ENCODE measurements at regions not wholly inside any gene's neighbourhood (a gene's known extent, or its start where the extent isn't known, plus 50 kb on each side); places are given as distances from the start of the nearest gene placed in this dataset.
A peak's percentile ranks its signal among the peaks of the same experiment; 100 is the strongest.
"Not testable (repeated sequence)": the region's sequence is repeated elsewhere in the genome, so short reads cannot be mapped to it uniquely, and the experiment has no call there.

DNA sequence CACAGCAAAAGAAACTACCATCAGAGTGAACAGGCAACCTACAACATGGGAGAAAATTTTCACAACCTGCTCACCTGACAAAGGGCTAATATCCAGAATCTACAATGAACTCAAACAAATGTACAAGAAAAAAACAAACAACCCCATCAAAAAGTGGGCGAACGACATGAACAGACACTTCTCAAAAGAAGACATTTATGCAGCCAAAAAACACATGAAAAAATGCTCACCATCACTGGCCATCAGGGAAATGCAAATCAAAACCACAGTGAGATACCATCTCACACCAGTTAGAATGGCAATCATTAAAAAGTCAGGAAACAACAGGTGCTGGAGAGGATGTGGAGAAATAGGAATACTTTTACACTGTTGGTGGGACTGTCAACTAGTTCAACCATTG is 207.8 kb downstream of the USP6NL start:
- H3K36me3 Mint-ChIP-seq, H3K27me3 Mint-ChIP-seq, H3K4me3 Mint-ChIP-seq, CTCF ChIA-PET, DNase-seq, POLR2A ChIA-PET: not testable (repeated sequence)
- Mint-ChIP-seq H3K27ac (peak overlapping the region; percentile 84), H3K9me3 (peaks cover 12% of the 10 kb centered on the region), H3K4me1 (ENCODE audit: low read depth) (peaks cover 58% of the 10 kb centered on the region)
- intact Hi-C loops (cut with micrococcal nuclease): loop anchor here (2.0 kb wide), 3 partner anchors 37 to 253 kb away; no protein-coding TSS in a partner anchor

DNA sequence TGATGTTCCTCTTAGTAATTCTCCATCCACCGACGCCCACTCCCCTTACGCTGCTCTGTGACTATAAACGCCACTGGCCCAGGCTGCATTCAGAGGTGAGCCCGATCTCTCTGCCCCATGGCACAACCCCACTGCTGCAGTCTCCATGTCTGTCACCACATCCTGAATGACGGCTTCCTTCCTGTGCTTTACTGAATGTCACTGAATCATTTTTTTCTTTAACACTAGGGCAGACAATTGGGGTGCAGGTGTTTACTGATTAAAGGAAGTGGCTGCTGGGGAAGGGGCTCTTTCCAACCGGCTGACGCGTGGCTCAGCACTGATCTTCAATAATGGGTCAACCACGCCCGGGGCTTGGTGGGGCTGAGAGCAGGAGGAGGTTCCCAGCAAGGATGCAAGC is 208.3 kb downstream of the USP6NL start:
- H3K4me1 Mint-ChIP-seq (ENCODE audit: low read depth): peaks cover 55% of the 10 kb centered on the region

DNA sequence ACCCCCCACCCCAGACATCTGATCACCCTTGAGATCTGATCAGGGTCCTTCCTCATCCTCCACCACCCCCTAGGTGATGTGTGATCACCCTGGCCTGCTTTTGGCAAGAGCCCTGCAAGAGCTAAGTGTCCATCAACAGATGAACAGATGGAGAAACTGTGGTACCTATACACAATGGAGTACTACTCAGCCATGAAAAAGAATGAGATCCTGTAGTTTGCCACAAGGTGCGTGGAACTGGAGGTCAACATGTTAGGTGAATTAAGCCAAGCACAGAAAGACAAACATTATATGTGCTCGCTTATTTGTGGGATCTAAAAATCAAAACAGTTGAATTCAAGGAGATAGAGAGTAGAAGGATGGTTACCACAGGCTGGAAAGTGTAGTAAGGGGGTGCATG is 209.1 kb downstream of the USP6NL start:
- DNase-seq: no peak
- peaks cover 6% of the 10 kb centered on the region for H3K36me3 Mint-ChIP-seq
- intact Hi-C loops (cut with micrococcal nuclease): loop anchor here (2.0 kb wide), 3 partner anchors 38 to 252 kb away; no protein-coding TSS in a partner anchor
- ChIA-PET POLR2A (no interaction called here), CTCF (no interaction called here)
- H3K4me3 Mint-ChIP-seq: no peak overlapping the region
- peak overlapping the region; percentile 49 for H3K27ac Mint-ChIP-seq
- H3K9me3 Mint-ChIP-seq: peaks cover 10% of the 10 kb centered on the region
- H3K4me1 Mint-ChIP-seq (ENCODE audit: low read depth): peaks cover 47% of the 10 kb centered on the region
- H3K27me3 Mint-ChIP-seq: no peaks in the 10 kb centered on the region

More for the DNA sequence above, 208.3 kb downstream of the USP6NL start:
- Mint-ChIP-seq H3K27ac (peak overlapping the region; percentile 84), H3K27me3 (no peaks in the 10 kb centered on the region), H3K4me3 (peak overlapping the region; percentile 33), H3K36me3 (peaks cover 7% of the 10 kb centered on the region), H3K9me3 (peaks cover 12% of the 10 kb centered on the region)
- ChIA-PET POLR2A (no interaction called here), CTCF (no interaction called here)
- intact Hi-C loops (cut with micrococcal nuclease): loop anchor here (2.0 kb wide), 3 partner anchors 38 to 252 kb away; no protein-coding TSS in a partner anchor
- DNase-seq: peak; percentile 81

DNA sequence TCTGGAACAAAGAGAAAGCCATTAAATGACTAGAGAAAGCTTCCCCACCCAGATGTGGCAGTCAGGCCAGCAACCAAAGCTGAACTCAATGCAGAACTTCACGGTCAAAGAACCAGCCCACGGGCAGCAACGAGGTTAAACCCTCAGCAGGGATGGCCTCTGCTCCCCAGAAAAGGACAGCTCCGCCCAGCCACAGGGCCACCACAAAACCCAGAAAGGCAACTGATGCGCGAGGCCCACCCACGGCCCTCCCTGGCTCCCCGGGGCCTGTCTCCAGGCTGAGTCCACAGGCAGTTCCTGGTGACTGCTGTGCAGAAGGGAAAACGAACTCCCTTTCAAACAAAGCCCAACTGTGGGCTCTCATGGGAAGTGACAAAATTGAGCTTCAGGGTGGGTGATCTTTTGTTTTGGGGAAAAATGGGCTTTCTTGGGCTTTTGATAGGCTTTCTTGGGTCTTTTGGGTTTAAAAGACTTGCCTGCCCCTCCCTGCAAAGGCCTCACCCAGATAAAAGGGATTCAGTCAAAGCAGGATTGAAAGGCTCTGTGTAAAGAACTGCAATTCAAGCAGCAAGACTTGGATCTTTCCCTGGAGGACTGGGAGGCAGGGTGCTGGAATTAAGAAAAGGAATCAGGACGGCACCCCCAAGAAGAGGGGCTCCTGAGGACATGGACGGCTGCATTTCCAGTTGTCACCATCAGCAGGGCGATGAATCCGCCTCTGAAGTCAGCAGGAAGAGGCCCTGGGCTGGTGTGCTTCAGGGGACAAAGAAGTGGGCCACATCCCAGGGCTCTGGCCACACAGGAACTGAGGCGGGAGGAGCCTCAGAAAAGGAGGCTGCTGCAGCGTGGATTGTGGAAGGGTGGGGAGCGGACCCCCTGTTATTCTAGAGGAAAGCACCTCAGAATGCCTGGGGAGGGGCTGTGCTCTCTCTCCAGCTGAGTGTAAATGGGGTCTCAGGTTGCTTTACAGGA is 209.9 kb downstream of the USP6NL start:
- peaks cover 4% of the 10 kb centered on the region for H3K36me3 Mint-ChIP-seq
- peaks cover 8% of the 10 kb centered on the region for H3K9me3 Mint-ChIP-seq
- no peaks in the 10 kb centered on the region for H3K27me3 Mint-ChIP-seq
- DNase-seq: peak; percentile 36
- no peak overlapping the region for H3K4me3 Mint-ChIP-seq
- peak overlapping the region; percentile 19 for H3K27ac Mint-ChIP-seq
- H3K4me1 Mint-ChIP-seq (ENCODE audit: low read depth): peaks cover 39% of the 10 kb centered on the region
- CTCF ChIA-PET: interaction anchor here (1.0 kb wide), 1 partner anchor 84 kb away, joined by 3 read pairs; no protein-coding TSS in a partner anchor
- intact Hi-C loops (cut with micrococcal nuclease): loop anchor here (2.0 kb wide), 3 partner anchors 39 to 251 kb away; no protein-coding TSS in a partner anchor
- POLR2A ChIA-PET: no interaction called here

DNA sequence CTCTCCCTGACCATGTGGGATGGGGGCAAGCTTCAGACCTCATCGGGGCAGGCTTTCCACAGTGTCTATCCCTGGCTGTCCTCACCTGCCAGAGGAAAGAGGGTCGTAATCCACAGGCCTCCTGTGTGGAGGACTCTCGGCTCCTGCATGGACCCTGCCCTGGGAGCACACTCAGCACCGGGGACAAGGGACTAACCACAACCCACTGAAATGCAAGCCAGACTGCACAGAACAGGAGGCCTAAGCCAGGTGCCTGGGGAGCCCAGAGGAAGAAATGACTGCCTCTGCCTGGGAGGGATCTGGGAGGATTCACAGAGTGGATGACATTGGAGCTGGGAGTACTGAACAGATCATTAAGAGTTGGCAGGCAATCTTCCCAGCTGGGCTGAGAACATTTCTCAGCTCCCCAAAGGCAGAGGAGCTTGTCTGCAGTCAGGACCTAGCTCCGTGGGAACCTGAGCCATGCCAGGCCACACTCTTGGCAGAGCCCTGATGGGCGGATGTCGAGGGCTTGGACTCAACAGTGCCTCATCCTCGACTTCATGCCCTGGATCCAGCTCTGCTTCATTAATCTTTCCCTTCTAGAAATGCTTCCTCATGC is 213.4 kb downstream of the USP6NL start:
- Mint-ChIP-seq H3K9me3 (peaks cover 5% of the 10 kb centered on the region), H3K27ac (no peak overlapping the region), H3K36me3 (peaks cover 1% of the 10 kb centered on the region), H3K4me3 (no peak overlapping the region), H3K4me1 (ENCODE audit: low read depth) (peaks cover 21% of the 10 kb centered on the region), H3K27me3 (no peaks in the 10 kb centered on the region)
- ChIA-PET POLR2A (no interaction called here), CTCF (no interaction called here)
- DNase-seq: no peak
- intact Hi-C loops (cut with micrococcal nuclease): no loop called here

DNA sequence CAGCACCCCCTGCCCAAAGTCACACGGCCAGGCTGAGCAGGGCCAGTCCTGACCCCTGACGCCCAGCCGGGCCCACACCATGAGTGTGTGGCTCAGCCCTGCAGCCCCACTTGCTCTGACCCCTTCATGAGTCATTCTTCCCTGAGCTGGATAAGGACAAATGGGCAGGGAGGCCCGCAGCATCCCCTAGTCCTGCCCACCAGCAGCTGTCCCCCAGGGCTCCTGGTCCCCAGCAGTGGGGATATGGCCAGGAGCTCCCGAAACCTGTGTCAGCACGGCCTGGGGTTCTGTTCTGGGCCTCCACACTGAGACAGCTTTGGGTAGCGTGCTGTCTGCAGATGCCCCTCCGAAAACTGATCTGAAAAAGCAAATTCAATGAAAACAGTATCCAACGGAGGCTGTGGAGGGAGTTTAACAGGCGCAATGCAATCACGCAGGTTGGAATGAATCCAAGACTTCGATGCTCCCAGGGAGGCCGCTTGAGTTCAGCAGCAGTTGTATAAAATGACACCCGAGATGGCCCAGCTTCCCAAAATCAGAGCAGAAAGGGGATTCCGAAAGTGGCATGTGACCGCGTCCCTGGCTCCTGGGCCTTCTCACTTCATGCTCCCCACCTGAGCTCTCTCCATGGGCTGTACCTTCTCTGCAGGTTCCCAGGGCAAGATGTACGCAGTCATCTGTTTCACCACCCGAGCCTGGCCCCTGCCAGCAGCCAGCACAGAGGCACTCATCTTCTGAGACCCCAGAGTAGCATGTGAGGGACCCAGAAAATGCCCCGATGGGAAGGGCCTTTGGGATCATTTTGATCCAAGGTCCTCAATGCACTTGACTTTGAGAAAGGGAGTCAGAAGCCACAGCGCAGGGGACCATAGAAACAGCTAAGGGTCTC is 214.1 kb downstream of the USP6NL start:
- Mint-ChIP-seq H3K4me3 (no peak overlapping the region), H3K4me1 (ENCODE audit: low read depth) (peaks cover 16% of the 10 kb centered on the region), H3K9me3 (peaks cover under 1% of the 10 kb centered on the region), H3K36me3 (no peaks in the 10 kb centered on the region), H3K27ac (no peak overlapping the region), H3K27me3 (no peaks in the 10 kb centered on the region)
- intact Hi-C loops (cut with micrococcal nuclease): no loop called here
- no peak for DNase-seq
- ChIA-PET POLR2A (no interaction called here), CTCF (no interaction called here)

DNA sequence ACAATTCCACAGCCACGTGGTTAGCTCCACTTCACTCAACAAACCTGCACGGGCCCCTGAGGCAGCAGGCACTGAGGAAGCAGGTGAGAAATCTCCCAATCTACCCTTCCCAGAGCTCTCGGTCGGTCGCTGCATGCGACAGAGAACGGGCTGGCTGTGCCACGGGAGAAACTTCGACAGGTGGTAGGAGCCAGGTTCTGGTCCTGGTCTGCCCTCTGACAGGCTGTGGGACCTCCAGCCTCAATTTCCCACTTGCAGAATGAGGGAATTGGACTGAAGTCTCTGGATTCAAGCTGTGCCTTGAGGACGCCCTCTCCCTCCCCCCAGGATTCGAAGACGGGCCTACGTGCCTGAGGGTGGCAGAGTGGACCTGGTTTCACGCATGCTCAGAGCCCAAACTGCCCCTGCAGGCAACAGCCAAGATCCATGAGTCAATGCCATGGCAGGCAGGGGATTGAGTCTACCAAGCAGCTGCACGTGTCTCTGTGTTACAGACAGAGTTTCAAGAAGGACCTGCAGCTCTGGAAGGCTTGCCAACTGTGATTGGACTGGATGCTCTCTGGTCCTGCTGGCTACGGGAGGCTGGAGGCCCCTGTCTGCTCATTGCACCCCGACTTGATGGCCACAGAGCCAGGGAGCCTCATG is 215.0 kb downstream of the USP6NL start:
- Mint-ChIP-seq H3K4me1 (ENCODE audit: low read depth) (peaks cover 7% of the 10 kb centered on the region), H3K36me3 (no peaks in the 10 kb centered on the region), H3K4me3 (no peak overlapping the region), H3K9me3 (no peaks in the 10 kb centered on the region), H3K27me3 (no peaks in the 10 kb centered on the region), H3K27ac (no peak overlapping the region)
- ChIA-PET POLR2A (no interaction called here), CTCF (no interaction called here)
- DNase-seq: no peak
- intact Hi-C loops (cut with micrococcal nuclease): no loop called here

DNA sequence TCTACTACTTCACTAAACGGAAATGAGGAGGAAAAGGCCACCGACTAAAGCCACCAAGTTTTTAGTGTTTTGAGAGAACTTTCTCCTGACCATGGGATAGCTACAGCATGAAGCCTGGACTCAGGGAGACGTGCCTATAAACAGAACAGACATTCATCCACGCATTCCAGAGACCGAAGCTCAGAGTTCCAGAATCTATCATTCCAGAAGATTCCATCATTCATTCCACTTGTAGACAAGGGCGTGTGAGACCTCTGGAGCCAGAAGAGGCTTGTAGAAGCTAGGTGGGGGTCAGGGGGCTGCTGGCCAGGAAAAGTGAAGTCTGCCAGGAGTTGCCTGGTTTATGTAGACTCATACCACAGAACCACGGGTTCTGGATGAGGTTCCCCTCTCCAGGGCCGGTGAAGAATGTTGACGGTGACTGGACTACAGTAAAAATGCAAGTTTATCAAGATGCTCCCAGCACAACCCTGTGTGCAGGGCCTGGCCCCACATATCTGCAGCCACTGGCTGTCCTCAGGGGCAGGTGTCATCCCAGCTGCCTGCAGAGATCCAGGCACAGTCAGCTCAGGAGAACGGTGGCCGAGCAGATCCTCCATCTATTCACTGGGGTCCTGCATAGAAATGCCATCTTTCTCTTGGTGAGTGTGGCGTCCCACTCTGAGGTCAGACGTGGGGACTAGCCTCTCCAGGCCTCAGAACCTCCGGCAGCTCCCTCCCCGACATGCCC is 215.7 kb downstream of the USP6NL start:
- H3K36me3 Mint-ChIP-seq: no peaks in the 10 kb centered on the region
- no peak overlapping the region for H3K4me3 Mint-ChIP-seq
- DNase-seq: no peak
- H3K9me3 Mint-ChIP-seq: no peaks in the 10 kb centered on the region
- ChIA-PET POLR2A (no interaction called here), CTCF (no interaction called here)
- peaks cover under 1% of the 10 kb centered on the region for H3K4me1 Mint-ChIP-seq (ENCODE audit: low read depth)
- intact Hi-C loops (cut with micrococcal nuclease): no loop called here
- H3K27ac Mint-ChIP-seq: no peak overlapping the region
- no peaks in the 10 kb centered on the region for H3K27me3 Mint-ChIP-seq

DNA sequence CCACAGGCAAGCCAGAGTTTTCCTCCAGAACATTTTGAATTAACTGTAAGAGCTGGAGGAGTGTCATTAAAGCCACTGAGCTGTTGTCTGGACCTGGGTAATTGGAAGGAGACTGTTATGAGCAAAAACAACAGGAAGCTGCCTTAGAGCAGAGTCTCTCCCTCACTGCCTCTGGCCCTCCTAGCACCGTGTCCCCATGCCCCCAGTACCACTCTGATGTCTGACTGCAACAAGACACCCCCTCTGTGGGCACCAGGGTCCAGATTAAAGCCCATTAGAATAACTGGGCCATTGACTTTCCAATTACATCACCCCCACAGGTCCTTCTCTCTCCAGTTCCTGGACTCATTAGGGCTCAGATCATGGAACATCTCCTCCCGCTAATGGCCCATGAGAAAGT is 216.3 kb downstream of the USP6NL start:
- H3K27me3 Mint-ChIP-seq: no peaks in the 10 kb centered on the region
- H3K36me3 Mint-ChIP-seq: no peaks in the 10 kb centered on the region
- no peak overlapping the region for H3K27ac Mint-ChIP-seq
- no peaks in the 10 kb centered on the region for H3K4me1 Mint-ChIP-seq (ENCODE audit: low read depth)
- DNase-seq: no peak
- intact Hi-C loops (cut with micrococcal nuclease): no loop called here
- no peaks in the 10 kb centered on the region for H3K9me3 Mint-ChIP-seq
- POLR2A ChIA-PET: no interaction called here
- CTCF ChIA-PET: no interaction called here
- H3K4me3 Mint-ChIP-seq: no peak overlapping the region

DNA sequence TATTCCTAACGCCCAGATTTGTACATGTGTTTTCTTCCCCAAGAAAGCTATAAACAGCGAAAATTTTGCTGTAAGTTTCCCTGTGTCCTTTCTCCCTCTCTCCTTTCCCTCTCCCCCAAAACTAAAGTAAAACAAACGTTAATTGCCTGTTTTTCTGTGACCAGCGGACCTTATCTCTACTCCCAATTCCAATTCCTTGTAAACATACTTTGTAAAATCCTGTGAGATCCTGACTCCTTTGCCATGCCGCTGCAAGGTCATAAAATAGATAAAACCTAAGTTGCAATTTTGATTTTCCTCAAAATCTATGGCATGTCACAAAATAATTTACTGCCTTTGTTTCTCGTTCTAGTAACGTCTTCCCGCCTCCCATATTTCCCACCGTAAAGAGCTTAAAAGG is 217.6 kb downstream of the USP6NL start:
- Mint-ChIP-seq H3K36me3 (no peaks in the 10 kb centered on the region), H3K4me3 (no peak overlapping the region), H3K9me3 (no peaks in the 10 kb centered on the region), H3K27ac (no peak overlapping the region), H3K4me1 (ENCODE audit: low read depth) (no peaks in the 10 kb centered on the region), H3K27me3 (no peaks in the 10 kb centered on the region)
- CTCF ChIA-PET: no interaction called here
- no peak for DNase-seq
- intact Hi-C loops (cut with micrococcal nuclease): no loop called here
- POLR2A ChIA-PET: no interaction called here

DNA sequence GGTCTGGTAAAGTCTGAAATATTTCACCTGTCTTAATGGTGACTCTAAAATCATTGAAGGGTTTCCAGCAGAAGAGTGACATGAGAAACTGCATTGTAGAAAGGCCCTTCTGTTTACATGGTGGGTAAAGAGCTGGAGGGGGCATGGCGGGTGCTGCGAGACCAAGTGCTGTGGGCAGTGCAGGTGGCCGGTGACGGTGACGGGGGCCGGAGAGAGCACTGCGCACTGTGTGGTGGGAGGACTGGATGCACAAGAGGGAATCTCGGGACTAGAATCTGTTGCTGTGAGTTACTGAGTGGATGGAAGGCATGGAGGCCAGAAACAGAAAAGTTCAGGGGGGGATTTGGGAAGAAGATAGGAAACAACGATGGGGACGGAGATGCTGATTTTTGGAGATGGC is 218.7 kb downstream of the USP6NL start:
- no peaks in the 10 kb centered on the region for H3K9me3 Mint-ChIP-seq
- H3K27ac Mint-ChIP-seq: no peak overlapping the region
- no peaks in the 10 kb centered on the region for H3K27me3 Mint-ChIP-seq
- H3K36me3 Mint-ChIP-seq: no peaks in the 10 kb centered on the region
- no peak overlapping the region for H3K4me3 Mint-ChIP-seq
- POLR2A ChIA-PET: no interaction called here
- CTCF ChIA-PET: no interaction called here
- H3K4me1 Mint-ChIP-seq (ENCODE audit: low read depth): no peaks in the 10 kb centered on the region
- intact Hi-C loops (cut with micrococcal nuclease): no loop called here
- DNase-seq: no peak
